A549 (cell line): ENCODE measurements at regions not wholly inside any gene's neighbourhood (a gene's known extent, or its start where the extent isn't known, plus 50 kb on each side); places are given as distances from the start of the nearest gene placed in this dataset.

Experiments
- CEBPB ChIP-seq, 2 experiments: fragments of >200 bp in 1 of 2; sonication (Bioruptor Twin) in 1 of 2; formaldehyde crosslinking in 1 of 2; IDR thresholded peaks; 2 replicates each; pipeline ENCODE4 v1.6.1; 2012 to 2016
- CTCF ChIP-seq: fragments of >200 bp; sonication (Bioruptor Twin); formaldehyde crosslinking; IDR thresholded peaks from 3 replicates; pipeline ENCODE4 v1.5.1; 2016
- ELK1 ChIP-seq: fragments of 150-350 bp; IDR thresholded peaks from 2 replicates; pipeline ENCODE4 v1.6.1; 2014; ENCODE audit warnings: low read depth, mild to moderate bottlenecking, low read length
- EP300 ChIP-seq, 2 experiments: fragments of >200 bp; sonication (Bioruptor Twin); formaldehyde crosslinking; IDR thresholded peaks; 2 replicates in 1 of 2; 3 replicates in 1 of 2; pipeline ENCODE4 v1.6.1; 2016 to 2017
- KDM5A ChIP-seq: fragments of 200-600 bp; sonication (generic); IDR thresholded peaks from 2 replicates; pipeline ENCODE4 v1.6.1; 2016; ENCODE audit warnings: antibody characterized with exemption, mild to moderate bottlenecking
- NFE2L2 ChIP-seq: fragments of 150-350 bp; conservative IDR thresholded peaks from 2 replicates; pipeline ENCODE4 v1.6.1; 2014; ENCODE audit warnings: low read length
- NR3C1 ChIP-seq: fragments of >200 bp; sonication (Bioruptor Twin); formaldehyde crosslinking; IDR thresholded peaks from 3 replicates; pipeline ENCODE4 v1.6.1; 2017
- POLR2A ChIP-seq: IDR thresholded peaks from 2 replicates; pipeline ENCODE4 v1.6.1; 2012; ENCODE audit warnings: mild to moderate bottlenecking, low read length
- RARB ChIP-seq: fragments of 250-450 bp; sonication (Bioruptor Pico); IDR thresholded peaks from 2 replicates; pipeline ENCODE4 v1.8.0; 2021; ENCODE audit warnings: mild to moderate bottlenecking, moderate library complexity
- REST ChIP-seq: fragments of 200-600 bp; sonication (generic); IDR thresholded peaks from 2 replicates; pipeline ENCODE4 v1.6.1; 2016; ENCODE audit warnings: antibody characterized with exemption, mild to moderate bottlenecking, moderate library complexity

- TF ChIP-seq ELK1 (no peak), EP300 (IDR thresholded peaks at IDR 0.05) (no peak), CEBPB (IDR thresholded peaks at IDR 0.05) (no peak), CTCF (no peak), RARB (CRISPR knock-in tag) (no peak), NR3C1 (no peak), NFE2L2 (no peak), KDM5A (no peak), REST (no peak), POLR2A (no peak)
Measured at GRCh38 chr2:16396986-16397385, 268.6 kb downstream of the CYRIA start.
